PC-9 (cell line): ENCODE measurements at regions not wholly inside any gene's neighbourhood (a gene's known extent, or its start where the extent isn't known, plus 50 kb on each side); places are given as distances from the start of the nearest gene placed in this dataset.

Experiments used
- BruUV-seq: library from RNA; stranded (reverse); fragments of 400-500 nt; replicated peaks from 2 replicates; lab custom pipeline; 2021; lab: Mats Ljungman, UMichigan
- CTCF ChIA-PET: fragments of 300-600 bp; sonication (Branson Sonifier 250); formaldehyde crosslinking; loops from one replicate; lab custom pipeline; 2022; ENCODE audit warnings: antibody characterized with exemption; lab: Charles Lee
- POLR2A ChIA-PET: fragments of 300-600 bp; sonication (Branson Sonifier 250); formaldehyde crosslinking; loops from one replicate; lab custom pipeline; 2022; ENCODE audit warnings: antibody characterized with exemption; ENCODE audit not compliant: unreplicated experiment; lab: Charles Lee
- DNase-seq, 2 experiments: peaks; one replicate each; pipeline versions ENCODE4 v3.0.0 to v3.0.0-alpha.2; 2015 to 2022; ENCODE audit warnings: mixed read lengths in 1 of 2
- H2AFZ ChIP-seq: fragments of 200-600 bp; sonication (generic); 2 replicates; pipeline ENCODE4 v1.8.1; 2017; ENCODE audit warnings: antibody characterized with exemption
- H3F3A ChIP-seq: fragments of 200-600 bp; sonication (generic); 2 replicates; pipeline ENCODE4 v1.8.1; 2017; ENCODE audit warnings: antibody characterized with exemption, mild to moderate bottlenecking, low read depth; ENCODE audit not compliant: insufficient read depth
- H3K27ac ChIP-seq: fragments of 200-600 bp; sonication (generic); 2 replicates; pipeline ENCODE4 v1.6.1; 2016; ENCODE audit warnings: mixed run types
- H3K27me3 ChIP-seq: fragments of 200-600 bp; sonication (generic); 2 replicates; pipeline ENCODE4 v1.6.1; 2016; ENCODE audit warnings: low read depth, mixed run types; ENCODE audit not compliant: insufficient read depth
- H3K36me3 ChIP-seq: fragments of 200-600 bp; sonication (generic); 2 replicates; pipeline ENCODE4 v1.6.1; 2016; ENCODE audit warnings: low read depth, mixed run types
- H3K4me1 ChIP-seq: fragments of 200-600 bp; sonication (generic); replicated peaks from 2 replicates; pipeline ENCODE4 v1.6.1; 2016; ENCODE audit warnings: mixed run types; ENCODE audit not compliant: insufficient read depth
- H3K4me2 ChIP-seq: fragments of 200-600 bp; sonication (generic); 2 replicates; pipeline ENCODE4 v1.6.1; 2017; ENCODE audit warnings: mixed run types
- H3K4me3 ChIP-seq: fragments of 200-600 bp; sonication (generic); 2 replicates; pipeline ENCODE4 v1.6.1; 2016; ENCODE audit warnings: mixed run types
- H3K79me2 ChIP-seq: fragments of 200-600 bp; sonication (generic); 2 replicates; pipeline ENCODE4 v1.6.1; 2017; ENCODE audit warnings: low read depth, mixed run types
- H3K9me2 ChIP-seq: fragments of 200-600 bp; sonication (generic); 2 replicates; pipeline ENCODE4 v1.8.1; 2017; ENCODE audit warnings: mild to moderate bottlenecking; ENCODE audit not compliant: insufficient read depth
- H3K9me3 ChIP-seq: fragments of 200-600 bp; sonication (generic); 2 replicates; pipeline ENCODE4 v1.8.1; 2016; ENCODE audit warnings: low read depth; ENCODE audit not compliant: insufficient read depth
- H4K20me1 ChIP-seq: fragments of 200-600 bp; sonication (generic); 2 replicates; pipeline ENCODE4 v1.8.1; 2017; ENCODE audit not compliant: insufficient read depth
- EZH2 ChIP-seq: fragments of 200-600 bp; sonication (generic); IDR thresholded peaks from 2 replicates; pipeline ENCODE4 v1.8.0; 2017; ENCODE audit warnings: antibody characterized with exemption, low read depth
- intact Hi-C: fragments of 100-400 bp; cut with micrococcal nuclease; formaldehyde crosslinking; loops from one replicate; pipeline ENCODE4 v1.10.0; 2022; ENCODE audit not compliant: unreplicated experiment
- TF ChIP-seq, protein P1 (sequence below): fragments of 200-600 bp; sonication (generic); conservative IDR thresholded peaks from 2 replicates; pipeline ENCODE4 v1.6.1; 2017; ENCODE audit warnings: mixed run types, antibody characterized with exemption, mild to moderate bottlenecking, moderate library complexity

- H3K9me2 ChIP-seq: no peaks in the 10 kb centered on the region
- peaks cover 20% of the 10 kb centered on the region; the same call in 1 of the 2 replicates for H3F3A ChIP-seq
- DNase-seq: no peak
- no peak for TF ChIP-seq EZH2
- TF ChIP-seq, protein P1, sequence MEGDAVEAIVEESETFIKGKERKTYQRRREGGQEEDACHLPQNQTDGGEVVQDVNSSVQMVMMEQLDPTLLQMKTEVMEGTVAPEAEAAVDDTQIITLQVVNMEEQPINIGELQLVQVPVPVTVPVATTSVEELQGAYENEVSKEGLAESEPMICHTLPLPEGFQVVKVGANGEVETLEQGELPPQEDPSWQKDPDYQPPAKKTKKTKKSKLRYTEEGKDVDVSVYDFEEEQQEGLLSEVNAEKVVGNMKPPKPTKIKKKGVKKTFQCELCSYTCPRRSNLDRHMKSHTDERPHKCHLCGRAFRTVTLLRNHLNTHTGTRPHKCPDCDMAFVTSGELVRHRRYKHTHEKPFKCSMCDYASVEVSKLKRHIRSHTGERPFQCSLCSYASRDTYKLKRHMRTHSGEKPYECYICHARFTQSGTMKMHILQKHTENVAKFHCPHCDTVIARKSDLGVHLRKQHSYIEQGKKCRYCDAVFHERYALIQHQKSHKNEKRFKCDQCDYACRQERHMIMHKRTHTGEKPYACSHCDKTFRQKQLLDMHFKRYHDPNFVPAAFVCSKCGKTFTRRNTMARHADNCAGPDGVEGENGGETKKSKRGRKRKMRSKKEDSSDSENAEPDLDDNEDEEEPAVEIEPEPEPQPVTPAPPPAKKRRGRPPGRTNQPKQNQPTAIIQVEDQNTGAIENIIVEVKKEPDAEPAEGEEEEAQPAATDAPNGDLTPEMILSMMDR: no peak
- H3K9me3 ChIP-seq: no peaks in the 10 kb centered on the region
- no peak overlapping the region for H2AFZ ChIP-seq
- ChIA-PET POLR2A (interaction anchor here (0.7 kb wide), 1 partner anchor 1132 kb away, joined by 4 read pairs; no protein-coding TSS in a partner anchor), CTCF (no interaction called here)
- no peaks in the 10 kb centered on the region for H3K27me3 ChIP-seq
- intact Hi-C loops: loop anchor here (5.0 kb wide), 3 partner anchors 169 to 1021 kb away; no protein-coding TSS in a partner anchor
- H3K36me3 ChIP-seq: no peaks in the 10 kb centered on the region
- no peaks in the 10 kb centered on the region for H4K20me1 ChIP-seq
- H3K4me1 ChIP-seq: peaks cover 24% of the 10 kb centered on the region
- H3K4me2 ChIP-seq: no peak overlapping the region
- H3K4me3 ChIP-seq: no peak overlapping the region
- no peaks in the 10 kb centered on the region for H3K79me2 ChIP-seq
- no TSS peak for BruUV-seq
- H3K27ac ChIP-seq: no peak overlapping the region
Measured at GRCh38 chr10:33506391-33506790, 171.9 kb upstream of the NRP1 start.

GRCh38 chr10:33501161-33501560 is 166.7 kb upstream of the NRP1 start:
- CTCF ChIA-PET: no interaction called here
- no peaks in the 10 kb centered on the region for H3K36me3 ChIP-seq

GRCh38 chr10:33498391-33498891 is 164.0 kb upstream of the NRP1 start:
- Histone ChIP-seq H3K27me3 (no peaks in the 10 kb centered on the region), H3K36me3 (no peaks in the 10 kb centered on the region), H2AFZ (no peak overlapping the region), H3K79me2 (no peaks in the 10 kb centered on the region), H3K4me3 (no peak overlapping the region), H3K9me3 (no peaks in the 10 kb centered on the region), H3K9me2 (no peaks in the 10 kb centered on the region), H3F3A (no peaks in the 10 kb centered on the region), H3K4me1 (no peaks in the 10 kb centered on the region), H4K20me1 (no peaks in the 10 kb centered on the region), H3K4me2 (no peak overlapping the region), H3K27ac (no peak overlapping the region)
- BruUV-seq: no TSS peak
- no peak for DNase-seq
- POLR2A ChIA-PET: interaction anchor here (0.6 to 0.7 kb wide), 3 partner anchors 169 to 620 kb away, joined by 3 to 12 read pairs (median 3); no protein-coding TSS in a partner anchor
- TF ChIP-seq, protein P1: no peak
- no peak for TF ChIP-seq EZH2
- CTCF ChIA-PET: no interaction called here
- intact Hi-C loops: no loop called here

More at GRCh38 chr10:33501161-33501560, 166.7 kb upstream of the NRP1 start:
- Histone ChIP-seq H3K27ac (no peak overlapping the region), H3K79me2 (no peaks in the 10 kb centered on the region), H3K9me3 (no peaks in the 10 kb centered on the region), H4K20me1 (no peaks in the 10 kb centered on the region), H3K4me1 (no peaks in the 10 kb centered on the region), H3K4me2 (no peak overlapping the region), H3K27me3 (no peaks in the 10 kb centered on the region), H2AFZ (no peak overlapping the region), H3K4me3 (no peak overlapping the region), H3F3A (no peaks in the 10 kb centered on the region), H3K9me2 (no peaks in the 10 kb centered on the region)
- TF ChIP-seq, protein P1: no peak
- TF ChIP-seq EZH2: no peak
- intact Hi-C loops: no loop called here
- no TSS peak for BruUV-seq
- POLR2A ChIA-PET: no interaction called here
- no peak for DNase-seq
